ENCODE measurements at regions not wholly inside any gene's neighbourhood (a gene's known extent, or its start where the extent isn't known, plus 50 kb on each side); places are given as distances from the start of the nearest gene placed in this dataset.

DNA sequence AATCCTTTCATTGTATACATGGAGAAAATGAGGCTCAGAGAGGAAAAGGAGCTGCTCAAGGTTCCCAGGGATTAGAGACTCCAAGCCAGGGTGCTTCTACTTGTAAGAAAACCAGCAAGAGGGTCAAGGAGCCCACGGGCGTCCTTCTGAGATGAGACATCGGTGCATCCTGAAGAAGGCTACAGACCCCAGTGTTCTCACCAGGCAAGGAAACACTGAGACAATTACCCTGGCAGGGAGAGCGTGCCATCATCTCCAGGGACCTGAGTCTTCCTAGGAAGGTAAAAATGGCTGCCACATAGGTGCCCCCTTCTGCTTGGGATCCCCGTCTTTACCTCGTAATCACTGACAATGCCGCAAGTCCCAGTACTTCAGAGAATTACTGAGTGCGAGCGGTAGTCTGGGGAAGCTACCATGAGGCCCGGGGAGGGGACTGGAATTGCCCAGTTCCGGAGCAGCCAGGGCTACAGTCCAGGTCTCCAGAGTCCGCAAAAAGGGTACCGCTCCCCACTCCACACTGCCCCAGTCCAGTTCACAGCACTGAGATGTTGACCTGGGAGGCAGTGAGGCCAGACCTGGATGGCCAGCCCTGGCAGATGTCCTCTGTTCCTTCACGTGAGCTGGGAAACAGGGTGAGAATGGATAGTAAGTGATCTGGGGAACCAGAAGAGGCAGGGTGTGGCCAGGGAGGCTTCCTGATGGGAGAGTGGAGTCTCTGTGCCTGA, 164.7 kb upstream of the SMAD3 start:
- TF ChIP-seq, protein P1, sequence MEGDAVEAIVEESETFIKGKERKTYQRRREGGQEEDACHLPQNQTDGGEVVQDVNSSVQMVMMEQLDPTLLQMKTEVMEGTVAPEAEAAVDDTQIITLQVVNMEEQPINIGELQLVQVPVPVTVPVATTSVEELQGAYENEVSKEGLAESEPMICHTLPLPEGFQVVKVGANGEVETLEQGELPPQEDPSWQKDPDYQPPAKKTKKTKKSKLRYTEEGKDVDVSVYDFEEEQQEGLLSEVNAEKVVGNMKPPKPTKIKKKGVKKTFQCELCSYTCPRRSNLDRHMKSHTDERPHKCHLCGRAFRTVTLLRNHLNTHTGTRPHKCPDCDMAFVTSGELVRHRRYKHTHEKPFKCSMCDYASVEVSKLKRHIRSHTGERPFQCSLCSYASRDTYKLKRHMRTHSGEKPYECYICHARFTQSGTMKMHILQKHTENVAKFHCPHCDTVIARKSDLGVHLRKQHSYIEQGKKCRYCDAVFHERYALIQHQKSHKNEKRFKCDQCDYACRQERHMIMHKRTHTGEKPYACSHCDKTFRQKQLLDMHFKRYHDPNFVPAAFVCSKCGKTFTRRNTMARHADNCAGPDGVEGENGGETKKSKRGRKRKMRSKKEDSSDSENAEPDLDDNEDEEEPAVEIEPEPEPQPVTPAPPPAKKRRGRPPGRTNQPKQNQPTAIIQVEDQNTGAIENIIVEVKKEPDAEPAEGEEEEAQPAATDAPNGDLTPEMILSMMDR (IDR thresholded peaks at IDR 0.05): no peak
- no peak for TF ChIP-seq POLR2A (IDR thresholded peaks at IDR 0.05)

All from prostate gland (tissue), 2 donors.